GM21423 (cell line): ENCODE measurements at regions not wholly inside any gene's neighbourhood (a gene's known extent, or its start where the extent isn't known, plus 50 kb on each side); places are given as distances from the start of the nearest gene placed in this dataset.

Experiments used
- ATAC-seq: cut with Tn5 transposase; IDR thresholded peaks from one replicate; pipeline ENCODE4 v1.9.1; 2021; ENCODE audit warnings: mild to moderate bottlenecking, moderate library complexity; ENCODE audit not compliant: unreplicated experiment

- ATAC-seq, result no peak
These were observed 153.6 kb upstream of the STX18 start for GRCh38 chr4:4695497-4695896.

- no peak for ATAC-seq
These were observed 153.0 kb upstream of the STX18 start for GRCh38 chr4:4694827-4695226.

DNA sequence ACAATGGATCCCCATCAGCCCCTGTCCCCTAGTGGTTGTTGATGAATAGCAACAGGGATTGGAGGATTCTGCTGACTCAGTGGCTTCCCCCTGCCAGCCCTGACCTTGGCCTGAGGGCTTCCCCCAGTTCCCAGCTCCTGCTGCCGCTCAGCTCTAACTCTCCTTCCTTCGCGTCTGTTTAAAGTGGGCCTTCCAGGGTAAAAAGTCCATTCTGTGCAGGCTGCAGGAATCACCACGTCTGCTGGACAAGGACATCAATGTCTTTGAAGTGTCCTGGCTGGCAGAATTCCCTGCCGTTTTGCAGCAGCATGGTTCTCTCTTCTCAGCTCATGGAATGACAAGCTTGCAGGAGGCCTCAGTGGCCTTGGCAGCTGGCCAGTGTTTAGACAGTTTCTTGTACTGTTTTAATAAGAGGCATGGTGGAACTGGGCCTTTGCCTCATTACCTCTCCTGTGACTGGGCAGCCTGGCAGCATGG, 152.5 kb upstream of the STX18 start:
- no peak for ATAC-seq

GRCh38 chr4:4693755-4694295, 152.0 kb upstream of the STX18 start:
- no peak for ATAC-seq

DNA sequence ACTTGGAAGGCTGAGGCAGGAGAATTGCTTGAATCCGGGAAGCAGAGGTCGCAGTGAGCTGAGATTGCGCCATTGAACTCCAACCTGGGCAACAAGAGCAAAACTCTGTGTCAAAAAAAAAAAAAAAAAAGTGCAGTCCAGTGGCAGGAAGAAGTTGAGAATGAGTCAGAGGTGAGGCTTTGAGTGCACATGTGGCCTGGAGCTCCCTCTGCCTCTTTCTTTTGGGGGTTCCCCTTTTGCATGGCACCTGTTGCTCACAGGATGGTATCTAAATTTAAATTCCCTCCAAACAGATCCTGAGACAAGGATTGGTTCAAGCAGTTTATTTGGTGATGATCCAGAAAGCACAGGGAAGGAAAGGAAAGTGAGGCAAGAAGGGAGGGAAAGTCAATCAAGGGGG, 151.4 kb upstream of the STX18 start:
- peak; percentile 51 for ATAC-seq

GRCh38 chr4:4690854-4691253, 149.0 kb upstream of the STX18 start:
- ATAC-seq, result no peak

GRCh38 chr4:4689694-4690440, 148.0 kb upstream of the STX18 start:
- ATAC-seq, result peak; percentile 87

GRCh38 chr4:4687935-4688727, 146.3 kb upstream of the STX18 start:
- no peak for ATAC-seq

DNA sequence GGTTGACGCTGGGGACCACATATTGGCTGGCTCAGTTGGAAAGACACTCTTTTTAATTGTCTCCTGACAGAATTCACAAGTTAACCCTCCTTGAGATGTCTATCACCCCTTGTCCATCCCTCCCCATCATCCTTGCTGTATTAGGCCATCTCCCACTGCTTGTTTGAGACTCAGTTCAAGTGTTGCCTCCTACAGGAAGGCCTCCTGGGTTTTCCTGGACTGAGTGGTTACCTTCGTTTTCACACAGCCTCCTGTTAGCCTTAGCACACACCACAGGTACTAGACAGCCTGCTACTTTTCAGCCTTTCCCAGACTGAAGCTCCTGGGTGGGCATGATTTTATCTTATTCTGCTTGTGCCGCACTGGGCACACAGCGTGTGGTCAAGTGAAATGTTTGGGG, 145.3 kb upstream of the STX18 start:
- ATAC-seq, result no peak

DNA sequence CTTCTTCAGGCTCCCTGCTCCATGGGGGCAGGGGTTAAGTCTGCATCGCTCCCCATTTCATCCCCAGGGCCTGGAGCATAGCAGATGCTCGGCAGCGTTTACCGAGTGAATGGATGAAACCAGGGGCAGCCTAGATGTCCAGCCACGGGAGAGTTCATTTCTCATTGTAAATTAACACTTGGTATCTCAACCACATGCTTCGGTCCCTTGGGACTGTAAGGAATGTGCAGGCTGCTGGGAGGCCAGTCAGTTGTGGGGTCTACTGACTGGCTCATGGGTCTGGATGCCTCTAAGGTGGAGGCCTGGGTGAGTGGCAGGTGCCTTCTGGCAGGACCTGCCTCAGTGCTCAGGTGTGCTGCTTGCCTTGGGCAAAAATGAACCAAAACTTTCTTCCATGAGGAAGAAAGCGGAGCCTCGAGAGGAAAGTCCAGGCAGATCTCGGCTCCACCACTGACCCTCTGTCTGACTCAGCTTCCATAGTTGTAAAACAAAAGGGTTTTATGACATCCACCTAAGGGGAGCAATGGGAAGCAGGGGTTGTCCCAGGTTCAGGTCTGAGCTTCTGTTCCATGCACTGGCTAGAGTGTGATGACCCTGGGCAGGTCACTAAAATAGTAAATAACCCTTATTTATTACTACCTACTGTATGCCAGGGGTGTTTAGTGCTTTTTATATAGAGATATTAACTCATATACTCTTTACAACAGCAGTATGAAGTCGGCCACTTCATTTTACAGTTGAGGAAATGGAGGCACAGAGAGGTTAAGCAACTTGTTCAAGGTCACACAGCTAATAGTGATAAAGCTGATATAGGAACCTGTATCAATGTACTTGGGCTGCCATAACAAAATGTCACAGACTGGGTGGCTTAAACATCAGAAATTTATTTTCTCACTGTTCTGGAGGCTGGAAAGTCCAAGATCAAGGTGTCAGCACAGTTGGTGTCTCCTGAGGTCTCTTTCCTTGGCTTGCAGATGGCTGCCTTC, 144.3 kb upstream of the STX18 start:
- no peak for ATAC-seq

DNA sequence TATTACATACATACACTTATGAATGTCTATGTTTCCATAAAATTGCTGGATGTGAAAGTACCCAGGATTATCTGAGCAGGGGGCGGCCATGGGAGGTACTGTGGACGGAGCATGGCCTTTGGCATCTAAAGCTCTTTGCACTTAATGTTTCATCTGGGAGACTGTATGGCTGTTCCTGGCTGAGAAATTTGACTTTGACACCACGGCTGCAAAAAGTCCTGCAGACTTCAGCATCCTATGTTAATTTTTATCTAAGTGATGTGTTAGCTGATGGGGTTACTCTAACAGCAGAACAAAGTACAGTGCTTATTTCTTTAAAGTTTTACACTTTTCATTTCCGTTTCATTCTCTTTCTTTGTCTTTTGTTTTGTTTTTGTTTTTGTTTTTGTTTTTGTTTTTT, 139.8 kb upstream of the STX18 start:
- ATAC-seq, result no peak

DNA sequence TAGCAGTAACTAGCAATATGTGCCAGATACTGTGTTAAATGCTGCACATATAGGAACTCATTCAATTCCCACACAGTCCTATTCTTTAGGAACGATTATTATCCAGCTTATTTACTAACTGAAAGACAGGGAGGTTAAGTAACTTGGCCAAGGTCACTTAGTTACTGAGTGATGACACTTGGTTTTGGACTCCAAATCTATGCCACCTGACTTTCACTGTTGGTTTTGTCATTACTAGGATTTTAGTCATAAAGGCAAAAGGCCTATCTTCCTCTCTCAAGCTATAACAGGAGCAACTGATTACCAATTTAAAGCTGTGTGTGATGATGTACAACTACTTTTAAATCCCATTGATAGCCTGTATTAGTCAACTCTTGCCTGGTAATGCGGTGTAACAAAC, 138.9 kb upstream of the STX18 start:
- no peak for ATAC-seq

GRCh38 chr4:4680243-4680642, 138.4 kb upstream of the STX18 start:
- no peak for ATAC-seq

- no peak for ATAC-seq
These were observed 136.0 kb upstream of the STX18 start for GRCh38 chr4:4677556-4678522.

- no peak for ATAC-seq
These were observed 133.8 kb upstream of the STX18 start for GRCh38 chr4:4675641-4676040.

DNA sequence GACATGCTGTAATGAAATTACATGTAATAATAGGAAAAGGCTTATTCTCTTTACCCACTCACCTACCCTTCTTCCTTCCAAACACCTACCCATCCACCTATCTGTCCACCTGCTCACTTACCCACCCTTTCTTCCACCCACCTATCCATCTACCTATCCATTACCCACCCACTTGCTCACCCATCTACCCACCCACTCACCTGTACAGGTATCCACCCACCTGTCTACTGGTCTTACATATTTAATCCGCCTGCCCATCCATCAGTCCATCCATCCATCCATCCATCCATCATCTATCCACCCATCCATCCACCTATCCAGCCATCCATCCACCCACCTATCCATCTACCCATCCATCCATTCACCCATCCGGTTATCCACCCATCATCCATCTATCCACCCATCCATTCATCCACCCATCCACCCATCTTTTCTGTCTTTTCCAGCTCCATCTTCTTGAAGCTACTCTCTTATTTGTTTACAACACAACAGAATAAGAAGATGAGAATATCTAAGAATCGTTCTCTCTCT, 133.3 kb upstream of the STX18 start:
- no peak for ATAC-seq

DNA sequence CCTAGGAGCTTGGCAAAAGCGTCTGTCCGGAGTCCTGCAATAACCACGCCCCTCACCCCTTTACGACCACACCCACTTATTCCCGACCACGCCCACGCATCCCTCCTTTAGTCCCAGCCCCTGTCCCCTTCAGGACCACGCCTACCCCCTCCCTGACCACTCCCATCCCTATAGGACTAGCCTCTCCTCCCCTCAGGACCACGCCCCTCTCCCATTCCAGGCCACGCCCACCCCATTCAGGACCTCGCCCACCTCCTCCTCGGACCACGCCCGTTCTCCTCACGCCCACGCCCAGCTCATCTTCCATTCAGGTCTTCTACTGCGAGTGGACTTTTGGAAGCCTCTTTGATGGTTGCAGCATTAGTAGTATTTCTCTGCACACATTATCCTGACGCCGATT, 131.2 kb upstream of the STX18 start:
- no peak for ATAC-seq

DNA sequence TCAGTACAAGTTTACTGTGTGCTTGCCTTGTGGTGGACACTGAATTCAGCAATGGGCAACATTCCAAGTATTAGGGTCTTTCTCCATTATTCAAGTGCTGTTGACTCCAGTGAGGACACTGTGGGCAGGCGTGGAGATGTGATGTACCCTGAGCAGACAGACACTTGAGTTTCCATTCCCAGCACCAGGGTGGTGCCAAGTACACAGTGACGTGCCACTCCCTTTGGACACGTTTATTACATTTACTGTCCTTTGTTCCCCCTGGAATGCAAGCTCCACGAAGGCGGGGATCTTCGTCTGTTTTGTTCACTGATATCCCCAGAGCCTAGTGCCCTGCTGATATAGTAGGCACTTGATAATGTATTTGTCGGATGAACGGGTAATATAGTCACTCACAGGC, 130.6 kb upstream of the STX18 start:
- ATAC-seq, result no peak

- ATAC-seq, result no peak
These were observed 130.0 kb upstream of the STX18 start for GRCh38 chr4:4671774-4672349.
